Activated T-helper 1 cell treated with anti-CD3 and anti-CD28 coated beads, Interleukin-12 subunit alpha, Interleukin-12 subunit beta, Interleukin-2, Interleukin-4 antibody, amounts not matched to agents 30 ng/mL and 10 ng/mL and 1 ng/mL, durations not matched to agents 14 hours and 24 hours and 36 hours (primary cell): ENCODE measurements at regions not wholly inside any gene's neighbourhood (a gene's known extent, or its start where the extent isn't known, plus 50 kb on each side); places are given as distances from the start of the nearest gene placed in this dataset.
"Not testable (repeated sequence)": the region's sequence is repeated elsewhere in the genome, so short reads cannot be mapped to it uniquely, and the experiment has no call there.

Experiments used
- DNase-seq: peaks from one replicate; pipeline ENCODE4 v3.0.0; 2021; ENCODE audit warnings: low spot score
- H3K27ac Mint-ChIP-seq: one replicate; pipeline ENCODE4 v1.8.0; 2021; ENCODE audit warnings: mild to moderate bottlenecking, mixed read lengths
- H3K27me3 Mint-ChIP-seq: one replicate; pipeline ENCODE4 v1.8.0; 2022; ENCODE audit warnings: mild to moderate bottlenecking, moderate library complexity, mixed read lengths; ENCODE audit not compliant: insufficient read depth
- H3K36me3 Mint-ChIP-seq: one replicate; pipeline ENCODE4 v1.8.0; 2021; ENCODE audit warnings: low read depth, mixed read lengths
- H3K4me1 Mint-ChIP-seq: one replicate; pipeline ENCODE4 v1.8.0; 2021; ENCODE audit warnings: low read depth, mixed read lengths
- H3K4me3 Mint-ChIP-seq: one replicate; pipeline ENCODE4 v1.8.0; 2021; ENCODE audit warnings: mild to moderate bottlenecking, moderate library complexity, mixed read lengths
- H3K9me3 Mint-ChIP-seq: one replicate; pipeline ENCODE4 v1.8.0; 2021; ENCODE audit warnings: mixed read lengths
- intact Hi-C: fragments of 100-400 bp; cut with micrococcal nuclease; formaldehyde crosslinking; loops from one replicate; pipeline ENCODE4 v1.15.1; 2024

DNA sequence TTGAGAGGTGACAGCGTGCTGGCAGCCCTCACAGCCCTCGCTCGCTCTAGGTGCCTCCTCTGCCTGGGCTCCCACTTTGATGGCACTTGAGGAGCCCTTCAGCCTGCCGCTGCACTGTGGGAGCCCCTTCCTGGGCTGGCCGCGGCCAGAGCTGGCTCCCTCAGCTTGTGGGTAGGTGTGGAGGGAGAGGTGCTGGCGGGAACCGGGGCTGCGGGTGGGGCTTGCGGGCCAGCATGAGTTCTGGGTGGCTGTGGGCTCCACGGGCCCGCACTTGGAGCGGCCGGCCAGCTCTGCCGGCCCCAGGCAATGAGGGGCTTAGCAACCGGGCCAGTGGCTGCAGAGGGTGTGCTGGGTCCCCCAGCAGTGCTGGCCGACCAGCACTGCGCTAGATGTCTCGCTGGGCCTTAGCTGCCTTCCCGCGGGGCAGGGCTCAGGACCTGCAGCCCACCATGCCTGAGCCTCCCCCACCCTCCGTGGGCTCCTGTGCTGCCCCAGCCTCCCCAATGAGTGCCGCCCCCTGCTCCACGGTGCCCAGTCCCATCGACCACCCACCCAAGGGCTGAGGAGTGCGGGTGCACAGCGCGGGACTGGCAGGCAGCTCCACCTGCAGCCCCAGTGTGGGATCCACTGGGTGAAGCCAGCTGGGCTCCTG lies 62.2 kb upstream of the VWC2 start:
- H3K4me1 Mint-ChIP-seq, H3K36me3 Mint-ChIP-seq, H3K27me3 Mint-ChIP-seq, intact Hi-C loops, H3K4me3 Mint-ChIP-seq, DNase-seq, H3K9me3 Mint-ChIP-seq, H3K27ac Mint-ChIP-seq: not testable (repeated sequence)

DNA sequence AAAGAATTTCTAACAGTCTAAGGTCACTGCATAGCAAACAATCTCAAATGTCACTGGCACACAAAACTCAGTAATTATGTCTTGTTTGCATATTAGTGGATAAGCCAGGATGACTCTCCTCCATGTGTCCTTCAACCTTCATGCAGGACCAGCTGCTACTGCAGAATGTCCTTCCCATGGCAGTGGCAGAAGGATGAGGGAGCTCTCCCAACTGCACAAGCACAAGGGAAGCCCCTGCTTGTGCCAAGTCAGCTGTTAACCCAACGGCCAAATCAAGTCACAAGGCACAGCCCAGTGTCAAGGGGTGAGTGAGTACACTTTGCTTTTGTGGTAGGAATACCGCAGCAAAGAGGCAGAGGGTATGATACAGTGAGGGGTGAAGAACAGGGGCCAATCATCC lies 59.3 kb upstream of the VWC2 start:
- DNase-seq: no peak
- H3K4me3 Mint-ChIP-seq: no peak overlapping the region
- no peak overlapping the region for H3K27ac Mint-ChIP-seq
- no peaks in the 10 kb centered on the region for H3K4me1 Mint-ChIP-seq
- no peaks in the 10 kb centered on the region for H3K27me3 Mint-ChIP-seq
- H3K36me3 Mint-ChIP-seq: no peaks in the 10 kb centered on the region
- no peaks in the 10 kb centered on the region for H3K9me3 Mint-ChIP-seq
- intact Hi-C loops: no loop called here

DNA sequence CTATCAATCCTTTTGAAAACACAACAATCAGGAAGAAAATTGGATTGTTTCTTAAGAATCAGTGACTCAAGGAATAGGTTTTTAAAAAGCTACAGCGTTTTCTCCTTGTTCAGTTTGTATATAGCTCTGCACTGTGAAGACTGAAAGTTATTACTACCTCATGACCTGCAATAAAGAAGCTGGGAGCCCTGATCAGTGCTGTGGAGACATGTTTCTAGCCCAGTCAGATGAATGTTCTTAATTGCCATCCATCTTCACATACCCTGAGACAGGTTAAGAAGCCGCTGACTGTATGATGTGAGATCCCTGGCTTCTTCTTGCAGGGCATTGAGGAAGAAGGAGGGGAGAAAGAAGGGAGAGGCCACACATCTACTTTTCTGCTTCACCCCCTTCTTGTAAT lies 58.0 kb upstream of the VWC2 start:
- no peak for DNase-seq
- no peaks in the 10 kb centered on the region for H3K27me3 Mint-ChIP-seq
- H3K9me3 Mint-ChIP-seq: no peaks in the 10 kb centered on the region
- H3K27ac Mint-ChIP-seq: no peak overlapping the region
- intact Hi-C loops: no loop called here
- no peaks in the 10 kb centered on the region for H3K4me1 Mint-ChIP-seq
- H3K36me3 Mint-ChIP-seq: no peaks in the 10 kb centered on the region
- H3K4me3 Mint-ChIP-seq: no peak overlapping the region

DNA sequence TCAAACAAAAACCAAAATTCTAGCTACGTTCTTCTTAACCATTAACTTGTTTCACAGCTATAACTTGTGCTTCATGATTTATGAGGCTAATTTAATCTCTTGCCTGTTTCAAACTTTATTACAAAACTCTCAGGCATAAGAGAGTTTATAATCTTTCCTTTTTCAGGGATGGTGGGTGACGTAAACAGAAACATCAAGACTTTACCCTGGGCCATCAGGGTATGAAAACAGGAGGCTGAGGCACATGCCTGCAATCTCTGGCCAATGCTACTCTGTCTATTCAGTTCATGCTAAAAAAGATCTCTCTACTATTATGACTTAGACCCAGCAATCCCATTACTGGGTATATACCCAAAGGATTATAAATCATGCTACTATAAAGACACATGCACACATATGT lies 55.9 kb upstream of the VWC2 start:
- Mint-ChIP-seq H3K9me3 (no peaks in the 10 kb centered on the region), H3K4me1 (no peaks in the 10 kb centered on the region), H3K27ac (no peak overlapping the region), H3K27me3 (no peaks in the 10 kb centered on the region), H3K36me3 (no peaks in the 10 kb centered on the region), H3K4me3 (no peak overlapping the region)
- no peak for DNase-seq
- intact Hi-C loops: no loop called here

DNA sequence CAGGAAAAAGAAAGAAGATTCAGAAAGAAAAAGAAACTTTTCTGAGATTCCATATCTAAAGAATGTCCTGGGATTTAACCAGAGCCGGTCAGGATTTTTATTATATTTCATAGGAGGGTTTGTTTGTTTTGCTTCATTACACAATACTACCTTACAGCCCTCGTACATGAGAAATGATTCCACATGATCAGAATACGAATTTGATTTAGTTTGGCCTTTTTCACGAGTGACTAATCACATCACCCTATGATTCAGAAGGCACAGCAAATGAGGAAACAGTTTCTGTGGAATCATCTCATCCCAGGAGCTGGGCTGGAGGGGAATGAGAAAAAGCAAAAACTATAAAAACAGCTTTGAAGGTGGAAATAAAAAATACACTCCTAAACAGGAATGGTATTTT lies 54.7 kb upstream of the VWC2 start:
- H3K9me3 Mint-ChIP-seq: no peaks in the 10 kb centered on the region
- no peak overlapping the region for H3K27ac Mint-ChIP-seq
- no peak overlapping the region for H3K4me3 Mint-ChIP-seq
- no peak for DNase-seq
- no peaks in the 10 kb centered on the region for H3K27me3 Mint-ChIP-seq
- intact Hi-C loops: no loop called here
- H3K36me3 Mint-ChIP-seq: no peaks in the 10 kb centered on the region
- H3K4me1 Mint-ChIP-seq: no peaks in the 10 kb centered on the region

DNA sequence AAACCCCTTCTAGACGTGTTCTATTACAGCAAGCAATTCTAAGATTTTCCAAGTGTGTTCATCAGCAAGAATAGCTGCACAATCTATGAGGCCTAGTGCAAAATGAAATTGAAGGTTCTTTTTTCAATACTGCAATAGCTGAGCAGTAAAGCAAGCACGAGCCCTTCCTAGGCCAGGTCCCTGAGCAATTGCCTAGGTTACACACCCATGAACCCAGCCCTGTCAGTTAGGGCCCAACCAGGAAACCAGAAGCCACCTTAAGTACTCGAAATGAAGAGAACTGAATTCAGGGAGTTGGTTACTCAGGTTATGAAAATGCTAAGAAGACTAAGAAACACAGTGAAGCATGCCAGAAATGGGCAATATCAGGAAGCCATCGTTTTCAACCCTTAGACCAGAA lies 52.0 kb upstream of the VWC2 start:
- H3K4me3 Mint-ChIP-seq: no peak overlapping the region
- no peaks in the 10 kb centered on the region for H3K27me3 Mint-ChIP-seq
- H3K9me3 Mint-ChIP-seq: no peaks in the 10 kb centered on the region
- no peaks in the 10 kb centered on the region for H3K36me3 Mint-ChIP-seq
- intact Hi-C loops: no loop called here
- no peak overlapping the region for H3K27ac Mint-ChIP-seq
- no peaks in the 10 kb centered on the region for H3K4me1 Mint-ChIP-seq
- no peak for DNase-seq
